Karpas-422 (cell line): ENCODE measurements at regions not wholly inside any gene's neighbourhood (a gene's known extent, or its start where the extent isn't known, plus 50 kb on each side); places are given as distances from the start of the nearest gene placed in this dataset.

Experiments used
- DNase-seq: peaks from one replicate; pipeline ENCODE4 v3.0.0-alpha.2; 2015
- H2AFZ ChIP-seq: fragments of 200-600 bp; sonication (generic); 2 replicates; pipeline ENCODE4 v1.6.1; 2014; ENCODE audit warnings: antibody characterized with exemption, low read length, mixed read lengths
- H3K27ac ChIP-seq: fragments of 200-600 bp; sonication (generic); 2 replicates; pipeline ENCODE4 v1.5.1; 2014; ENCODE audit warnings: mild to moderate bottlenecking, low read length, moderate library complexity
- H3K27me3 ChIP-seq: fragments of 200-600 bp; sonication (generic); 2 replicates; pipeline ENCODE4 v1.6.1; 2014; ENCODE audit warnings: low read length, mixed read lengths
- H3K36me3 ChIP-seq: fragments of 200-600 bp; sonication (generic); 2 replicates; pipeline ENCODE4 v1.6.1; 2014; ENCODE audit warnings: low read length, mixed read lengths; ENCODE audit not compliant: insufficient read depth
- H3K4me1 ChIP-seq: fragments of 200-600 bp; sonication (generic); 2 replicates; pipeline ENCODE4 v1.6.1; 2014; ENCODE audit warnings: mild to moderate bottlenecking, low read length, mixed read lengths
- H3K4me2 ChIP-seq: fragments of 200-600 bp; sonication (generic); 2 replicates; pipeline ENCODE4 v1.6.1; 2014; ENCODE audit warnings: low read length, low read depth, mild to moderate bottlenecking; ENCODE audit not compliant: poor library complexity, severe bottlenecking
- H3K4me3 ChIP-seq: fragments of 200-600 bp; sonication (generic); 2 replicates; pipeline ENCODE4 v1.5.1; 2014; ENCODE audit warnings: mild to moderate bottlenecking, antibody characterized with exemption, low read length, mixed read lengths
- H3K79me2 ChIP-seq: fragments of 200-600 bp; sonication (generic); 2 replicates; pipeline ENCODE4 v1.6.1; 2014; ENCODE audit warnings: mild to moderate bottlenecking, low read length, mixed read lengths
- H3K9ac ChIP-seq: fragments of 200-600 bp; sonication (generic); 2 replicates; pipeline ENCODE4 v1.6.0; 2014; ENCODE audit warnings: low read length
- H3K9me2 ChIP-seq: fragments of 200-600 bp; sonication (generic), shearing (Covaris generic); replicated peaks from 2 replicates; pipeline ENCODE4 v1.6.0; 2014; ENCODE audit warnings: mild to moderate bottlenecking, low read length, moderate library complexity; ENCODE audit not compliant: insufficient read depth
- H3K9me3 ChIP-seq: fragments of 300-700, 200-600 bp; sonication (generic); 2 replicates; pipeline ENCODE4 v1.6.1; 2014; ENCODE audit warnings: low read length, mixed read lengths
- H4K20me1 ChIP-seq: fragments of 200-600 bp; sonication (generic); 2 replicates; pipeline ENCODE4 v1.6.1; 2014; ENCODE audit warnings: mild to moderate bottlenecking, antibody characterized with exemption, low read length, low read depth; ENCODE audit not compliant: insufficient read depth

DNA sequence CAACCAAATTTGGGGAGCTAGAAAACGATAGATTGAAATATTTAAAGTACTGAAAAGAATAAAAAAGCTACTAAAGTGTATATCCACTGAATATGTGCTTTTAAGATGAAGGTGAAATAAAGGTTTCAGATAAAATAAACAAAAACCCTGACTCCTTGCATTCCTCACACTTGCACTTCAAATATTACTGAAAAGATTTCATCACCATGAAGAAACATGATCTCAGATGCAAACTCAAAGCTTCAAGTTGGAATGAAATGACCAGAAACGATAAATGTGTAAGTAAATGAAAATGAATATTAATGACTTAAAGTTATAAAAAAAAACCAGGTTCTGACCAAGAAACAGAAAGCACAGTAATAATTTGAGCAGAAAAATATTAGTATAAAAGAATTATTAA, 1246.0 kb upstream of the ACVR2A start:
- no peaks in the 10 kb centered on the region for H3K79me2 ChIP-seq
- no peak overlapping the region for H3K9ac ChIP-seq
- H3K9me2 ChIP-seq: no peaks in the 10 kb centered on the region
- no peaks in the 10 kb centered on the region for H3K36me3 ChIP-seq
- H3K27ac ChIP-seq: no peak overlapping the region
- H4K20me1 ChIP-seq: no peaks in the 10 kb centered on the region
- DNase-seq: no peak
- H3K9me3 ChIP-seq: no peaks in the 10 kb centered on the region
- no peak overlapping the region for H3K4me3 ChIP-seq
- H2AFZ ChIP-seq: no peak overlapping the region
- no peaks in the 10 kb centered on the region for H3K4me1 ChIP-seq
- no peak overlapping the region for H3K4me2 ChIP-seq
- no peaks in the 10 kb centered on the region for H3K27me3 ChIP-seq

DNA sequence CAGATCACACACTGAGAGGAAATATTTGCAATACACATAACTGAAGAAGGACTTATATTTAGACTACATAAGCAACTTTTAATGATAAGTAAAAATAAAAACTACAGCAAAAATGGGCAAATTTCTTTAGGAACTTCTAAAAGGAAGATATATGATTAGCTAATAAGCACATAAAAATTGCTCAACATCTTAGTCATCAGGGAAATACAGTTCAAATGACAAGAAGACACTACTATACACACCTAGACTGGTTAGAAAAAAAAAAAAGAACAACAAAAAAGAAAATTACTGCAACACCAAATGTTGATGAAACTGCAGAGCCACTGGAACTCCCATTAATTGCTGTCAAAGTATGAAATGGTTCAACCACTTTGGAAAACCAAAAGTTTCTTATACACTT, 1247.5 kb upstream of the ACVR2A start:
- Histone ChIP-seq H3K9me2 (no peaks in the 10 kb centered on the region), H3K27ac (no peak overlapping the region)

DNA sequence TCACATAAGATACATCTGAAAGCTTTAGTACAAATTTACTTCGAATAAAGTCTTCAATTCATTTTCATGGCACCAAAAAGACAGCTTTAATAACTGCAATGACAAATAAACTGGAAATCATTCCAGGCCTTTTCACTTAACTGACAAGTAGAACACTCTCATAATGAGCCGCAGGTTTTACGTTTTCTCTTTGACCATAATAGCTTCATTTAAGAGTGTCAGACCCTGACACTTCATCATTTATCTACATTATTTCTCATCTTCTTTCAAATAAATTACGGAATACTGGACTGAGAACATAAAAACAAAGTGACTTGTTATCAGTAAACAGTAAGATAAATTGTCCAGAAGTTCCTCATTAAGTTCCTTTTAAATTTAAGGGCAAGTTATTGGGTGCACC, 1252.9 kb upstream of the ACVR2A start:
- no peaks in the 10 kb centered on the region for H3K4me1 ChIP-seq
- H3K9ac ChIP-seq: no peak overlapping the region
- H3K36me3 ChIP-seq: no peaks in the 10 kb centered on the region
- H4K20me1 ChIP-seq: no peaks in the 10 kb centered on the region
- no peak overlapping the region for H3K27ac ChIP-seq
- no peaks in the 10 kb centered on the region for H3K79me2 ChIP-seq
- no peak overlapping the region for H3K4me2 ChIP-seq
- H2AFZ ChIP-seq: no peak overlapping the region
- DNase-seq: no peak
- no peaks in the 10 kb centered on the region for H3K9me3 ChIP-seq
- no peaks in the 10 kb centered on the region for H3K27me3 ChIP-seq
- no peaks in the 10 kb centered on the region for H3K9me2 ChIP-seq
- no peak overlapping the region for H3K4me3 ChIP-seq

More for the DNA sequence above, 1247.5 kb upstream of the ACVR2A start:
- no peaks in the 10 kb centered on the region for H3K36me3 ChIP-seq
- DNase-seq: no peak
- no peak overlapping the region for H2AFZ ChIP-seq
- no peaks in the 10 kb centered on the region for H3K9me3 ChIP-seq
- no peak overlapping the region for H3K4me3 ChIP-seq
- no peaks in the 10 kb centered on the region for H4K20me1 ChIP-seq
- no peak overlapping the region for H3K9ac ChIP-seq
- H3K4me1 ChIP-seq: no peaks in the 10 kb centered on the region
- H3K4me2 ChIP-seq: no peak overlapping the region
- H3K79me2 ChIP-seq: no peaks in the 10 kb centered on the region
- H3K27me3 ChIP-seq: no peaks in the 10 kb centered on the region

GRCh38 chr2:146587291-146587713, 1257.5 kb upstream of the ACVR2A start:
- DNase-seq: no peak
- Histone ChIP-seq H3K27ac (no peak overlapping the region), H3K9ac (no peak overlapping the region), H3K4me2 (no peak overlapping the region), H3K9me3 (no peaks in the 10 kb centered on the region), H4K20me1 (no peaks in the 10 kb centered on the region), H2AFZ (no peak overlapping the region), H3K27me3 (no peaks in the 10 kb centered on the region), H3K9me2 (no peaks in the 10 kb centered on the region), H3K79me2 (no peaks in the 10 kb centered on the region), H3K4me3 (no peak overlapping the region), H3K4me1 (no peaks in the 10 kb centered on the region), H3K36me3 (no peaks in the 10 kb centered on the region)

- Histone ChIP-seq H4K20me1 (no peaks in the 10 kb centered on the region), H3K4me1 (no peaks in the 10 kb centered on the region), H3K9me3 (no peaks in the 10 kb centered on the region), H3K27ac (no peak overlapping the region), H3K9me2 (no peaks in the 10 kb centered on the region), H3K9ac (no peak overlapping the region), H3K4me3 (no peak overlapping the region), H3K4me2 (no peak overlapping the region), H2AFZ (no peak overlapping the region), H3K36me3 (no peaks in the 10 kb centered on the region), H3K79me2 (no peaks in the 10 kb centered on the region), H3K27me3 (no peaks in the 10 kb centered on the region)
- no peak for DNase-seq
Measured at GRCh38 chr2:146584316-146584715, 1260.5 kb upstream of the ACVR2A start.

- no peak overlapping the region for H2AFZ ChIP-seq
- DNase-seq: no peak
- H3K27ac ChIP-seq: no peak overlapping the region
- no peak overlapping the region for H3K4me2 ChIP-seq
- no peaks in the 10 kb centered on the region for H3K36me3 ChIP-seq
- H3K27me3 ChIP-seq: no peaks in the 10 kb centered on the region
- no peaks in the 10 kb centered on the region for H4K20me1 ChIP-seq
- no peak overlapping the region for H3K4me3 ChIP-seq
- no peaks in the 10 kb centered on the region for H3K79me2 ChIP-seq
- H3K9me2 ChIP-seq: no peaks in the 10 kb centered on the region
- no peaks in the 10 kb centered on the region for H3K9me3 ChIP-seq
- no peak overlapping the region for H3K9ac ChIP-seq
- no peaks in the 10 kb centered on the region for H3K4me1 ChIP-seq
Measured at GRCh38 chr2:146579147-146579930, 1265.5 kb upstream of the ACVR2A start.

DNA sequence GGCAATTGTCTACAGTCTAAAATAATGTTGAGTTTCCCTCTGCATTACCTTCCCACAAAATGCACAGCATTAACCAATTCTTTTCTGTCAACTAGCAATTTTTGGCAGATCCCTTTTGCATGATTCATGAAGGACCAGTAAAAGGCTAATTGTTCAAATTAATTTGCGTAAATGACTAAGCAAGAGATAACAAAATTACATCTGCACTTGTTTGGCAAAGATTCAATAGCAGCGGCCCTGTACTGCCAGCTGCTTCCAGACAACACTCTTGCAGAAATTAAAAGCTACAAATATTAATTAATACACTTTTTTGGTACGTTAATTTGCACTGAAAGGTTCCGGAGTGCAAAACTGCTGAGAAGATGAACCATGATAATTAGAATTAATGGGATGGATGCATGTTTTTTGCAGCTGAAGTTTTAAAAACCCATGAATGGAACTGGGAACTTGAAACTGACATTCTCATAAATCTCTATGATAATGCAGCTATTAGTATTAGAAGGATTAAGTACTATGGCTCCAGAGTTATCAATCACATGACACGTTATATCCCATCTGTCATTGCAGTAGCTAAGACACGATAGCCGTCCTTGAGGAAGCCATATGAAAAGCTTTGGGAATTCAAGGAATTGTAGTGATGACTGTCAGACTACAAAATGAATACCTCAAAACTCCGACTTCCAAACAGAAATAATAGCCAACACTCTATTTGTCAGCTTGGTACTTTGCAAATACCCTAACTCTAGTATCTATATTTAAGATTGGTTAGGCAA, 1268.3 kb upstream of the ACVR2A start:
- Histone ChIP-seq H3K4me3 (no peak overlapping the region), H3K9me3 (no peaks in the 10 kb centered on the region), H3K27ac (no peak overlapping the region), H2AFZ (no peak overlapping the region), H3K79me2 (no peaks in the 10 kb centered on the region), H3K36me3 (no peaks in the 10 kb centered on the region), H3K4me1 (no peaks in the 10 kb centered on the region), H3K4me2 (no peak overlapping the region), H3K9me2 (no peaks in the 10 kb centered on the region), H3K27me3 (no peaks in the 10 kb centered on the region), H4K20me1 (no peaks in the 10 kb centered on the region), H3K9ac (no peak overlapping the region)
- DNase-seq: no peak

DNA sequence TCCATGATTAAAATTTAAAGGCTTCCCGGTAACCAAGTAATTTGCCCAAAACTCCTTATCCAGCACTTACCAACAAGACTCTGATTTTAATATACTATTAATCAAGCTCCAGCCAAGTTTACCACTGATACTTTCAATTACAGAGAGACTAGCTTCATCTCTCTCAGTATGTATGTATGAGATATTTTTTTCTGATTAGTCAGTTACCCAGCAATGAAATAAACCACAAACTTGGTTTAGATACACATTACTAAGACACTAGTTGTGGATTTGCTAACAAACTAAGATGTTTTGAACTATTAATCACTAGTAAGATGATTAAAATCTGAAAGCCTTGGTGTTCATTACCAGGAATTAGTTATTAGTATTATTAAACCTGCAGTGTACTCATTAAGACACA, 1272.2 kb upstream of the ACVR2A start:
- Histone ChIP-seq H3K4me2 (no peak overlapping the region), H3K36me3 (no peaks in the 10 kb centered on the region), H3K27me3 (no peaks in the 10 kb centered on the region), H4K20me1 (no peaks in the 10 kb centered on the region), H3K79me2 (no peaks in the 10 kb centered on the region), H2AFZ (no peak overlapping the region), H3K27ac (no peak overlapping the region), H3K9ac (no peak overlapping the region), H3K9me3 (no peaks in the 10 kb centered on the region), H3K4me1 (no peaks in the 10 kb centered on the region), H3K4me3 (no peak overlapping the region), H3K9me2 (no peaks in the 10 kb centered on the region)
- DNase-seq: no peak
